DMS153 treated with DMSO at 0.1 percent for 48 hours (cell line): ENCODE measurements at regions not wholly inside any gene's neighbourhood (a gene's known extent, or its start where the extent isn't known, plus 50 kb on each side); places are given as distances from the start of the nearest gene placed in this dataset.

Source experiments
- DNase-seq: peaks from one replicate; lab custom pipeline; 2025; ENCODE audit not compliant: unreplicated experiment; lab: John Stamatoyannopoulos, UW

- no peak for DNase-seq
These were observed 56.1 kb downstream of the BTG1 start for GRCh38 chr12:92089559-92089958.

DNA sequence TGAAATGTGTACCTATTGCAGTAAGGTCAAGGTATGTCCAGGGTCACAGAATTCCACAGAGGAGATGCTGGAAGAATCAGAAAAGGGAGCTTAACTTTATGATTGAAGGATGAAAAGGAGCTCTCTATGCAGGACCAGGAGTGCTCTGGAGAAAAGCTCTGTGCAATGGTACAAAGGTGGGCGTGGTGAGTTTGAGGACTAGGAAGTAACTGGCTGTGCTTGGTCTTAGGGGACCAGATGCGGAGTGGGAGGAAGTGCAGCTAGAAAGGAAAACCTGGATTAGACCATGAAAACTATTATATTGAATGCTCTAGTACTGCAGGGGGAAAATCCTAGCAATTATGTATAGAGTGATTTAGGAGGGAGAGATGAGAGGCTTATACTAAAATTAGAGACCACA is 56.8 kb downstream of the BTG1 start:
- no peak for DNase-seq

GRCh38 chr12:92085736-92086040 is 60.0 kb downstream of the BTG1 start:
- DNase-seq = no peak

DNA sequence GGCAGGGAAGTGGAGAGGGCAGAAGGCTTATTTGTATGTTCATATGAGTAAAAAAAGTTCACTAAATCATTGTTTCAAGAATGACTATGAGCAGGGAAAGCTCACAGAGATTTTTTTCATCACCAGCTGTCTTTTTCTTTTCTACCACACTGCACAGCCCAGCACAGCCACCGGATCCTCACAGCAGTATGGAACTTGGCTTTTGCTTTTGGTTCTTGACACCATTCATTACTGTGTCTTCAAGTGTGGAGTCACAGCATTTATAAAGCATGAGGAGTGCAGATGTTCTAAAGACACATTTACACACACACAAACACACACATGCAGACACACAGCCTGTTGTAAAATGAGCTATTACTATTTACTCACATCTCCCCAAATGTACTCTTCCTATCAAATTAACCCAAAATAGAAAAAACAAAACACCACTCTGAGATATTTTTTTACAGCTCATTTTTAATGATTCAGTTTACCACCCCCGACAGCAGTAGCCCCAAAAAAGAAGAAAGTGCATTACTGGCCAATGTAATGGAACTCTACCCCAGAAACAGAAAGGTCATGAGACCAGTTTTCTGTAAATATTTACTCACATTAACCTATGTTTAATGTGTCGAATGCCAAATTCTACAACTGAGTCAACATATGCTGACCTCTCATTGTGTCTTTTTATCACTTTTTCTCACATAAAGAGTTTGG is 60.5 kb downstream of the BTG1 start:
- DNase-seq = peak; percentile 15

GRCh38 chr12:92080911-92081285 is 64.7 kb downstream of the BTG1 start:
- DNase-seq = no peak

DNA sequence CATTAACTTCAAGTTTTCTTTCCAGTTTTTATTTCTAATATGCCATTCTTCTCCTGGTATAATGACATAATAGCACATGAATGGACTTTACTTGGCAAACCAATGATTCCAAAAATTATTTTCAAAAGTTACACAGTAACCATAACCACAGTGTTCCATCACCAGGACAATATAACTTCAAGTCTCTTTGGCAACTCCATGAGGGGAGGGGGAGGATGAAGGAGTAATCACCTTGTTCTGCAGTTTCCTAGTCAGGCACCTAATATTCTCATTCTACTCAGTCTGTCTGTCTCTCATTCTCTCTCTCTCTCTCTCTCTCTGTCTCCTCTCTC is 66.6 kb downstream of the BTG1 start:
- no peak for DNase-seq

DNA sequence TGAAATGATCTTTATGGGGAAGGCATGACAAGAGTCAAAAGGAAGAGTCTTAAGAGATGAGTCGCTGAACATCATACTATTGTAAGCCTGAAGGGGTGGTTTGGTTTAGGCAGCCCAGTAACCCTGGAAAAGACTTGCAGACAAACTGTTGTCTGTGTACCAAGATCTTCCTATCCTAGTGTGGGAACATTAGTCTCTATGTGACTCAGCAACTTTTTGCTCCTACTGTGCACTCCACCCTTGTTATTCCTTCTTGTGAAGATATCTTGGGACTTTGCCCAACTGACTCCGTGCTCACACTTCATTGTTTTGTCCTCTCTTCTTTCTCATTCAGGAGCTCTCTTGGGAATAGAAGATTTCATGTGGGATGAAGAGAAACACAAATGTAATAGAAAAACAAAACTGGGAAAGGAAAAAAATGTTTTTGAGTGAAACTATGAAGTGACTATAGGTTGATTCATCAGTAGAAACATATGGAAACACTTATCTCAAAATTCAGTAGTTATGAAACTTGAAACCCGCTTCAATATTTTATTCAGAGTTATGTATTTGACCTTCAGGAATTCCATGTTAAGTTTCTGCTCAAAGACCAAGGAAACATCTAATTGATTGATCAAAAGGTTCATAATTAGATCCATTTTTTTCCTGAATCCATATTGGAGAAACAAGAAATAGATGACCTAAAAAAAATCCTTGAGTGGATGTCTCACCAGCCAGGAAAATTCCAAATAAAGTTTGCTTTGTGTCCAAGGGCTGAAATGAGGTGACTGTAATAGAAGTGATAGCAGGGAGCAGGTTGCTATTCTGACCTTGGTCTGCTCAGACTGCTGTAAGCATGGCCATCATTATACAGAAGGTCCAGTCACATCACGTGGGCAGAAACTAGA is 67.2 kb downstream of the BTG1 start:
- no peak for DNase-seq

DNA sequence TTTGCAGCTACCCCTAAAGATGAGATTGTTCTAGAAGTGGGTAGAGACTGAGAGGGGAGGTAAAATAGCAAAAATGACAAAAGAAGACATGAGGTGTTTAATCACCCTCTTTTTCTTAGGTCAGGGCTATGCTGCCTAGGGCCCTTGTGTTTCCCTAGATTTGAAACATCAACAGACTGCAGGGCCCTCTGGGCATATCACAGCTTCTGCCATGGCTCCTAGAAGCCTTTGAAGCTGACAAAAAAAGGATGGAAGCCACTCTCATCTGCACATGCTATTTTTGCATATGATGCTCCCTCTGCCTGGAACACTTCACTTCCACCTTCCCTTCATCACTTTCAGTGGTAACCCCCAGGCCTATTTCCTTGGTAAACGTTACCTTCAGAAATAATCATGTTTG is 68.1 kb downstream of the BTG1 start:
- DNase-seq = no peak

- no peak for DNase-seq
These were observed 69.5 kb downstream of the BTG1 start for GRCh38 chr12:92076101-92076500.

- no peak for DNase-seq
These were observed 70.2 kb downstream of the BTG1 start for GRCh38 chr12:92075425-92075914.

GRCh38 chr12:92074889-92075288 is 70.8 kb downstream of the BTG1 start:
- no peak for DNase-seq

DNA sequence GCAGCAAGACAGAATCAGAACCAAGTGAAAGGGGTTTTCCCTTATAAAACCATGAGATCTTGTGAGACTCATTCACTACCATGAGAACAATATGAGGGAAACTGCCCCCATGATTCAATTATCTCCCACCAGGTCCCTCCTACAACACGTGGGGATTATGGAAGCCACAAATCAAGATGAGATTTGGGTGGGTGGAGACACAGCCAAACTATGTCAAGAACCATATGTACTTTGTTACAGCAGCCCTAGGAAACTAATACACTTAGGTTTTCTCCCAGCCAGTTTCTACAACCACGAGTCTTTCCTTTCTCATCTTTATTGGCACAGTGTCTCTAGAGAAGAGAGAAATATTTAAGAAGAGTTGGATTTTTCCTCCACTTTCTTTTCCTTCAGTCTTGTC is 72.6 kb downstream of the BTG1 start:
- no peak for DNase-seq

DNA sequence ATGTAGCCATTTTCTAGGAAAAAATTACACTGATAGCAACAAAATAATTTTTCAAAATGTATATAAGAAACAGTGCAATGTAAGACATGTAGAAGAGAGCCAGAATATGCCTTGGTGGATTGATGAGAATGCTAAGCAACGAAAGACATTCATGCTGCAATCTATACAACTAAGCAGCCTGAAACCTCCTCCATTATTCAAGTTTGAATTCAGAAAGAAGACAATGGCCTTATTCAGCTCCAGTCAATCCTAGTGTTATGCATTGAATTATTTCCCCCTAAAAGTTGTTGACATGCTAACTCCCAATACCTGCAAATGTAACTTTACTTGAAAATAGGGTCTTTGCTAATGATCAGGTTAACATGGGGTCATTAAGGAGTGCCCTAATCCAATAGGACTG is 73.5 kb downstream of the BTG1 start:
- no peak for DNase-seq

- no peak for DNase-seq
These were observed 74.7 kb downstream of the BTG1 start for GRCh38 chr12:92070864-92071445.

GRCh38 chr12:92070054-92070863 is 75.4 kb downstream of the BTG1 start:
- no peak for DNase-seq

- peak; percentile 61 for DNase-seq
These were observed 77.2 kb downstream of the BTG1 start for GRCh38 chr12:92068459-92068858.

- no peak for DNase-seq
These were observed 80.0 kb downstream of the BTG1 start for GRCh38 chr12:92065639-92066038.

DNA sequence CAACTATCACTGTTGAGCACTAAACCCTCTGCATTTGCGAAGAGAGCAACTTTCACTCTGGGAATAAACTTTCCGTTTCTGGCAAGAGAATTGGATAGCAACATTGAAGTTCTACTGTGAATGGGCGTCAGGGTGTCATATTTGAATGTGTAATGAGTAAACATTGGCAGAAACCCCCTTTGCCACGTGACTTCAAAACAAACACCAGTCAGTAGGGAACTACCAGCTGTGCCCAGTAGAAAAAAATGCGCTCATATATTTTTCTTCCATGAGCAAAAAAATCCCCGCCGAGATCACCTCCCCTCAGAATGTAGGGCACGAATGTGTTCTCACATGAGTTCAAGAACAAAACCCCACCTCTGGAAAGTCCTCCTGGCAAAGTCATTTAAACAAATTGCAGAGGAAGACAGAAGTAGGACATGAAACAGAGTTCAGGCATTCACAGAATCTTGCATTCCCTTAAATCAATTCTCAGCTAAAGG is 80.6 kb downstream of the BTG1 start:
- peak; percentile 25 for DNase-seq

- peak; percentile 41 for DNase-seq
These were observed 81.2 kb downstream of the BTG1 start for GRCh38 chr12:92064422-92064821.

DNA sequence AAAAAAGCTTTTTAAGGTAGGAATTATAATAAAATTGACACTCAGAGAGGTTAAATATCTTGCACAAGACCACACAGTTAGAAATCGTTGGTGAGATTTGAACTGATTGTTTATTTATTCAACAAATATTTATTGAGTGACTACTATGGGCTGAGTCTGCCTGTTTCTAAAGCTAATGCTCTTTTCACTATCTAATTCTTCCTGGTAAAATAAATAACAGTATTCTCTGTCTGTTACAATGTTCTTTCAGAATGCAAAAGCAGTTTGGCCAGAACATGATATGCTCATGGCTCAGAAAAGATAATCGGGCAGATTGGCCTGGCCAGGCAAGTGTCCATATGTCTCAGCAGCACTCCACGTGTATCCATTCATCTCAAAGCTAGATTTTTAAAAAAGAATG is 82.0 kb downstream of the BTG1 start:
- DNase-seq = no peak
